SK-N-SH (cell line): ENCODE measurements at regions not wholly inside any gene's neighbourhood (a gene's known extent, or its start where the extent isn't known, plus 50 kb on each side); places are given as distances from the start of the nearest gene placed in this dataset.

Experiments
- CHD2 ChIP-seq: fragments of 150-350 bp; IDR thresholded peaks from 2 replicates; pipeline ENCODE4 v1.6.1; 2018; ENCODE audit warnings: low read length; ENCODE audit not compliant: partially characterized antibody
- EP300 ChIP-seq, 2 experiments: IDR thresholded peaks; 2 replicates each; pipeline versions ENCODE4 v1.4.0 to v1.6.1; 2012; ENCODE audit warnings: borderline replicate concordance in 1 of 2, low read depth in 1 of 2, low read length in 1 of 2
- FOXJ3 ChIP-seq: sonication (generic); formaldehyde crosslinking; IDR thresholded peaks from 2 replicates; pipeline ENCODE4 v1.5.1; 2020; ENCODE audit warnings: mild to moderate bottlenecking, missing genetic modification reagents
- JUND ChIP-seq: IDR thresholded peaks from 2 replicates; pipeline ENCODE4 v1.4.0; 2012
- POLR2AphosphoS5 ChIP-seq: IDR thresholded peaks from 2 replicates; pipeline ENCODE4 v1.6.1; 2012; ENCODE audit warnings: low read depth, low read length
- RAD21 ChIP-seq: IDR thresholded peaks from 2 replicates; pipeline ENCODE4 v1.6.1; 2012; ENCODE audit warnings: mild to moderate bottlenecking, low read length
- RCOR1 ChIP-seq: fragments of 150-350 bp; IDR thresholded peaks from 2 replicates; pipeline ENCODE4 v1.6.1; 2017; ENCODE audit warnings: antibody characterized with exemption, low read length
- RFX5 ChIP-seq: IDR thresholded peaks from 2 replicates; pipeline ENCODE4 v1.6.1; 2012; ENCODE audit warnings: mild to moderate bottlenecking, improper control_type of control experiment, low read length
- TAF1 ChIP-seq: IDR thresholded peaks from 2 replicates; pipeline ENCODE4 v1.6.1; 2012; ENCODE audit warnings: low read depth, mild to moderate bottlenecking, low read length, moderate library complexity, borderline replicate concordance
- TF ChIP-seq, protein P1 (sequence below): fragments of 200-600 bp; sonication (generic); IDR thresholded peaks from 2 replicates; pipeline ENCODE4 v1.6.1; 2017; ENCODE audit warnings: antibody characterized with exemption, mild to moderate bottlenecking, moderate library complexity
- TF ChIP-seq, protein P2 (sequence below): IDR thresholded peaks from 2 replicates; pipeline ENCODE4 v1.4.0; 2012; ENCODE audit warnings: low read depth

DNA sequence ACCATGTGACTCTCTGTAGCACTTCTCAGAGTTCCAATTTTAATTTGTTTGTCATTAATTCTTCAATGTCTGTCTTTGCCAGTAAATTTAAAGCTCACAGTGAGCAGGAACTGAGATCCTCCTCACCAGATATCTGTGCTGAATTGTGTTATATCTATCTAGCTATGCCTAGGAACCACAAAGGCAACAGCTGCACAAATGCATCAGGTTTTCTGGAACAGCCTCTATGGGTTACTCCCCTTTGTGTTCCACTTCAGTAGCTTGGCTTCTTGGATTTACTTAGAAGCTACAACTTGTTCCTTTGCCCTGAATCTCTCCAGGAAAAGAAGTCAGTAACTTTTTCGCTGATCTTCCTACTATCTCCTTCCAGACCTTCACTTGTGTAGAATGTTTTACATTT, 1237.8 kb upstream of the ADGRL4 start:
- TF ChIP-seq, protein P1, sequence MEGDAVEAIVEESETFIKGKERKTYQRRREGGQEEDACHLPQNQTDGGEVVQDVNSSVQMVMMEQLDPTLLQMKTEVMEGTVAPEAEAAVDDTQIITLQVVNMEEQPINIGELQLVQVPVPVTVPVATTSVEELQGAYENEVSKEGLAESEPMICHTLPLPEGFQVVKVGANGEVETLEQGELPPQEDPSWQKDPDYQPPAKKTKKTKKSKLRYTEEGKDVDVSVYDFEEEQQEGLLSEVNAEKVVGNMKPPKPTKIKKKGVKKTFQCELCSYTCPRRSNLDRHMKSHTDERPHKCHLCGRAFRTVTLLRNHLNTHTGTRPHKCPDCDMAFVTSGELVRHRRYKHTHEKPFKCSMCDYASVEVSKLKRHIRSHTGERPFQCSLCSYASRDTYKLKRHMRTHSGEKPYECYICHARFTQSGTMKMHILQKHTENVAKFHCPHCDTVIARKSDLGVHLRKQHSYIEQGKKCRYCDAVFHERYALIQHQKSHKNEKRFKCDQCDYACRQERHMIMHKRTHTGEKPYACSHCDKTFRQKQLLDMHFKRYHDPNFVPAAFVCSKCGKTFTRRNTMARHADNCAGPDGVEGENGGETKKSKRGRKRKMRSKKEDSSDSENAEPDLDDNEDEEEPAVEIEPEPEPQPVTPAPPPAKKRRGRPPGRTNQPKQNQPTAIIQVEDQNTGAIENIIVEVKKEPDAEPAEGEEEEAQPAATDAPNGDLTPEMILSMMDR = no peak
- TF ChIP-seq EP300 (IDR thresholded peaks at IDR 0.05; ENCODE audit: borderline replicate concordance in 1 of 2, low read depth in 1 of 2, low read length in 1 of 2) = no peak
- TF ChIP-seq POLR2AphosphoS5 = no peak
- TF ChIP-seq RFX5 = no peak
- TF ChIP-seq JUND = no peak
- no peak for TF ChIP-seq RCOR1
- TF ChIP-seq FOXJ3 (CRISPR knock-in tag) = no peak
- no peak for TF ChIP-seq TAF1
- TF ChIP-seq RAD21 = no peak
- TF ChIP-seq CHD2 = no peak
- TF ChIP-seq, protein P2, sequence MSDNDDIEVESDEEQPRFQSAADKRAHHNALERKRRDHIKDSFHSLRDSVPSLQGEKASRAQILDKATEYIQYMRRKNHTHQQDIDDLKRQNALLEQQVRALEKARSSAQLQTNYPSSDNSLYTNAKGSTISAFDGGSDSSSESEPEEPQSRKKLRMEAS = no peak
